ENCODE measurements at regions not wholly inside any gene's neighbourhood (a gene's known extent, or its start where the extent isn't known, plus 50 kb on each side); places are given as distances from the start of the nearest gene placed in this dataset.

DNA sequence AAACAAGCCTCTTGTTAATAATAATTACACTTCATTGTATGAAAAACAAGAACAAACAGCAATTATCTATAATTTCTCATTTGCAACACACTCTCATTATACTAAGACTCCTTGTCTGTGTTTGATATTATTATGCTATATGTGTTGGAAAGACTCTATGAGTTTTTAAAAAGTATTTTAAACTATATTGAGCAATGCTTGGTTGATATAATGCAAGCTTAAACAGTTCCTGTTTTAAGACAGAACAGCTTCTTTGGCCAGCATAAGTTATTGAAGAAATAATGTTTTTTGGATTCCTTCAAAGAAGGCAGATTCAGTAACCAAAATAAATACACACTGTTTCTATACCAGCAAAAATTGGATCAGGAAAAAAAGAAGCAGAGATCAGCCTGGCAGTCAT is 871.4 kb downstream of the MAT2B start:
- H3K27ac ChIP-seq, result no peak overlapping the region
- TF ChIP-seq EZH2 (IDR thresholded peaks at IDR 0.05), result no peak
- TF ChIP-seq FOXP2 (optimal IDR thresholded peaks at IDR 0.05; ENCODE audit: control extremely low read depth, extremely low read length, insufficient read depth), result no peak
- no peak for DNase-seq (ENCODE audit: low read depth, low spot score)
- H3K9me3 ChIP-seq (ENCODE audit: low read depth, low read length), result no peaks in the 10 kb centered on the region
- no peaks in the 10 kb centered on the region for H3K36me3 ChIP-seq (ENCODE audit: insufficient read depth, low read length)
- H3K4me3 ChIP-seq, result no peak overlapping the region
- H3K9ac ChIP-seq (ENCODE audit: insufficient read length), result no peak overlapping the region

DNA sequence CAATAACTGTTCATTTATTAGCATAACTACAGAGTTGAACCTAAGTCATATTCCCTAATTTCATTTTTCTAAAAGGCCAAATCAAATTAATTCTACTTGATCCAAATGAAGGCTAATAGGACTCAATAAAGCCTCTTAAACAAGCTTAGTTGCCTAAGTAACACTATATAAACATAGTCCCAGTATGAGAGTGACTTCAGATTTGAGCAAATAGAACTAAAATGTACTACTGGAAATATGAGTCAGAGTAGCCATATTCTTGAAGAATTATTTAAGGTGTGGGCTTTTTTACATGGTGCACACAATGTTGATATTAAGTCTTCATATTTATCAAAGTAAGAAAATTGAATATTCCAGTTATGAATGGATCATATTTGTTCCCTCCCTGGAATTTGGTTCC is 872.3 kb downstream of the MAT2B start:
- Histone ChIP-seq H3K9ac (ENCODE audit: insufficient read length) (no peak overlapping the region), H3K4me3 (no peak overlapping the region), H3K36me3 (ENCODE audit: insufficient read depth, low read length) (no peaks in the 10 kb centered on the region), H3K9me3 (ENCODE audit: low read depth, low read length) (no peaks in the 10 kb centered on the region), H3K27ac (no peak overlapping the region)
- TF ChIP-seq EZH2 (IDR thresholded peaks at IDR 0.05) (no peak), POLR2AphosphoS5 (IDR thresholded peaks at IDR 0.05; ENCODE audit: borderline replicate concordance, low read depth, low read length) (no peak), FOXP2 (optimal IDR thresholded peaks at IDR 0.05; ENCODE audit: control extremely low read depth, extremely low read length, insufficient read depth) (no peak)
- DNase-seq (ENCODE audit: low read depth, low spot score), result no peak

DNA sequence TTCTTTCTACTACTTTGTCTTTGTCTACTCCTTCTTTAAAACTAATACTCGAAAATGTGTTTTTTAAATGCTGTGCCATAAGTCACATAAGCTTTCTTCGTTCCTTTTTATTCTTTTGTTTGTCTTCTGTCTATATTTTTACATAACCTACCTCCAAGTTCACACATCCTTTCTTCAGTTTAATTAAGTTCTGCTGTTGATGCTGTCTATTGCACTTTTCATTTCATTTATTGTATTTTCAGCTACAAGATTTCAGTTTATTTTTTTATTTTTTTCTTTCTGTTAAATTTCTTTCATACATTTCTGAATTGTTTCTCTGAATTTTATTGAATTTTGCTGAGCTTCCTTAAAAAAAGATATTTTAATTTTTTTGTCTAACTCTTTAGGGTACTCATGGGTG is 878.2 kb downstream of the MAT2B start:
- H3K36me3 ChIP-seq (ENCODE audit: insufficient read depth, low read length), result no peaks in the 10 kb centered on the region
- no peak for TF ChIP-seq POLR2AphosphoS5 (IDR thresholded peaks at IDR 0.05; ENCODE audit: borderline replicate concordance, low read depth, low read length)
- TF ChIP-seq FOXP2 (optimal IDR thresholded peaks at IDR 0.05; ENCODE audit: control extremely low read depth, extremely low read length, insufficient read depth), result no peak
- no peaks in the 10 kb centered on the region for H3K9me3 ChIP-seq (ENCODE audit: low read depth, low read length)
- no peak for DNase-seq (ENCODE audit: low read depth, low spot score)
- H3K4me3 ChIP-seq, result no peak overlapping the region
- H3K27ac ChIP-seq, result no peak overlapping the region
- no peak overlapping the region for H3K9ac ChIP-seq (ENCODE audit: insufficient read length)

- Histone ChIP-seq H3K4me3 (no peak overlapping the region), H3K9ac (ENCODE audit: insufficient read length) (no peak overlapping the region), H3K27ac (no peak overlapping the region), H3K9me3 (ENCODE audit: low read depth, low read length) (no peaks in the 10 kb centered on the region), H3K36me3 (ENCODE audit: insufficient read depth, low read length) (no peaks in the 10 kb centered on the region)
- no peak for DNase-seq (ENCODE audit: low read depth, low spot score)
- TF ChIP-seq EZH2 (IDR thresholded peaks at IDR 0.05) (no peak), FOXP2 (optimal IDR thresholded peaks at IDR 0.05; ENCODE audit: control extremely low read depth, extremely low read length, insufficient read depth) (no peak), POLR2AphosphoS5 (IDR thresholded peaks at IDR 0.05; ENCODE audit: borderline replicate concordance, low read depth, low read length) (no peak)
These were observed 887.1 kb downstream of the MAT2B start for GRCh38 chr5:164392531-164392930.

GRCh38 chr5:164394686-164395194 is 889.3 kb downstream of the MAT2B start:
- no peak for DNase-seq (ENCODE audit: low read depth, low spot score)
- no peak overlapping the region for H3K27ac ChIP-seq
- H3K9ac ChIP-seq (ENCODE audit: insufficient read length), result no peak overlapping the region
- no peaks in the 10 kb centered on the region for H3K9me3 ChIP-seq (ENCODE audit: low read depth, low read length)
- no peaks in the 10 kb centered on the region for H3K36me3 ChIP-seq (ENCODE audit: insufficient read depth, low read length)
- no peak overlapping the region for H3K4me3 ChIP-seq
- TF ChIP-seq FOXP2 (optimal IDR thresholded peaks at IDR 0.05; ENCODE audit: control extremely low read depth, extremely low read length, insufficient read depth) (no peak), POLR2AphosphoS5 (IDR thresholded peaks at IDR 0.05; ENCODE audit: borderline replicate concordance, low read depth, low read length) (no peak), EZH2 (IDR thresholded peaks at IDR 0.05) (no peak)

DNA sequence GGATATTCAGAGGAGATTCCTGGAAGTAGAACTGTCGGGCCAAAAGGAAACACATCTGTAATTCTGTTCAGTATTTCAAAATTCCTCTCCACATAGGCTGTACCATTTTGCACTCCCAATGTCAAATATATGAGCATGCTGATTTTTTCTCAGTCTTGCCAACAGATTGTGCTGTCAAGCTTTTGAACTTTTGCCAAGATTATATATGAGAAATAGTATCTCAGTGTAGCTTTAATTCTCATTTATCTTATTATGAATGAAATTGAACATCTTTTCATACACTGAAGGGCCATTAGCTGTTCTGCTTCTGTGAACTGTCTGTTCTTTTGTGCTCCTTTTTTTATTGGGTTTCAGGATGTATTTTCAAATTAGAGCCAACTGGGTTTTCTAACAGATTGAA is 907.1 kb downstream of the MAT2B start:
- no peak overlapping the region for H3K4me3 ChIP-seq
- no peak overlapping the region for H3K9ac ChIP-seq (ENCODE audit: insufficient read length)
- no peaks in the 10 kb centered on the region for H3K36me3 ChIP-seq (ENCODE audit: insufficient read depth, low read length)
- H3K27ac ChIP-seq, result no peak overlapping the region
- TF ChIP-seq POLR2AphosphoS5 (IDR thresholded peaks at IDR 0.05; ENCODE audit: borderline replicate concordance, low read depth, low read length), result no peak
- DNase-seq (ENCODE audit: low read depth, low spot score), result no peak
- H3K9me3 ChIP-seq (ENCODE audit: low read depth, low read length), result no peaks in the 10 kb centered on the region

GRCh38 chr5:164420161-164420560 is 914.7 kb downstream of the MAT2B start:
- H3K4me3 ChIP-seq, result no peak overlapping the region
- no peak overlapping the region for H3K27ac ChIP-seq
- H3K9me3 ChIP-seq (ENCODE audit: low read depth, low read length), result no peaks in the 10 kb centered on the region
- H3K9ac ChIP-seq (ENCODE audit: insufficient read length), result no peak overlapping the region
- no peak for TF ChIP-seq EZH2 (IDR thresholded peaks at IDR 0.05)
- TF ChIP-seq FOXP2 (optimal IDR thresholded peaks at IDR 0.05; ENCODE audit: control extremely low read depth, extremely low read length, insufficient read depth), result no peak
- TF ChIP-seq POLR2AphosphoS5 (IDR thresholded peaks at IDR 0.05; ENCODE audit: borderline replicate concordance, low read depth, low read length), result no peak
- DNase-seq (ENCODE audit: low read depth, low spot score), result no peak
- no peaks in the 10 kb centered on the region for H3K36me3 ChIP-seq (ENCODE audit: insufficient read depth, low read length)

DNA sequence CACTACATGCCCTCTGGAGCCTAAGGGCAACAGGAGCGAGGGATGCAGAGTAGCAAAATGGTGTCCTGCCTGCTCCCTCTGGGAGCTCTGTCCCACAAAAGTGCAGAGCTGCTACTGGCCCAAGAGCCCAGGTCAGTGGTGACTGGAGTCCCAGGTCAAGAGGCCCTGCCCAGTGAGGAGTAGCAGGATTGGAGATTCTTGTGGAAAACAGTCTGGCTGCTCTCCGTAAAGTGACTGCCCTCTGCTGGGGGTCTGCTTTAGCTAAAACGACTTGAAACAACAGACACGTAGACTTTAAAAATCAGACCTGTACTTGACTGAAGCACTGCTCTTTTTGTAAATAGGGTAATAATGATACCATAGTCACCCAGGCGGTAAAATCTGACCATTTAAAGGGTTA is 917.0 kb downstream of the MAT2B start:
- H3K27ac ChIP-seq, result no peak overlapping the region
- no peak overlapping the region for H3K9ac ChIP-seq (ENCODE audit: insufficient read length)
- no peak overlapping the region for H3K4me3 ChIP-seq
- no peaks in the 10 kb centered on the region for H3K36me3 ChIP-seq (ENCODE audit: insufficient read depth, low read length)
- TF ChIP-seq FOXP2 (optimal IDR thresholded peaks at IDR 0.05; ENCODE audit: control extremely low read depth, extremely low read length, insufficient read depth) (no peak), POLR2AphosphoS5 (IDR thresholded peaks at IDR 0.05; ENCODE audit: borderline replicate concordance, low read depth, low read length) (no peak), EZH2 (IDR thresholded peaks at IDR 0.05) (no peak)
- no peaks in the 10 kb centered on the region for H3K9me3 ChIP-seq (ENCODE audit: low read depth, low read length)
- DNase-seq (ENCODE audit: low read depth, low spot score), result no peak

DNA sequence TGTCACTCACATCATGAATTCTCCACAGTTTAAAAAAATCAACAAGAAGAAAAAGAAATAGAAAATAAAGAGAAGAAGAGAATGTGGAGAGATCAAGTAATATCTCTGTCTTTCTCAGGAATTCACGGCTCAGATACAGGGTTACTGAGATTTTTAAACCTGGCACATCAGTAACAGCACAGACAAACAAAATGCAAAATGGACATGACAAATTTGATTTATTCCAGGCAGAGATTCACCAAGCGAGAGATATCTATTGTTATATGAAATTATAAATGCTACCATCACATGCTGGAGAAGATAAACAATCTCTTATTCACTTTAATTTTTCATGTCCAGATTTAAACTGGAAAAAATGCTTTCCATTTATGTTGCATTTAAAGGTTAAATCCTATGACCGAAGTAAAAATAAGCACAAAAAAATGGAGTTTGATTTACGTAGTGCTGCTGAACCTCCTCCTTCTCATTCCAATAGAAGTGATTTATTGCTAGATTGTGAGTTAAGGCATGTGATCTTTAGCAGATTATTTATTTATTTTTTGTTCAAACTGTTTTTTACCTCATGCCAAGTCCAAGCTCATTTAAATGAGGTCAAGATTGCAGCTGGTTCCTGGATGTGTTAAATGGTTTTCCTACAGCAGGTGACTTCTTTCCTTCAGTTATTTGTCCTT is 926.4 kb downstream of the MAT2B start:
- Histone ChIP-seq H3K4me3 (no peak overlapping the region), H3K9me3 (ENCODE audit: low read depth, low read length) (no peaks in the 10 kb centered on the region), H3K9ac (ENCODE audit: insufficient read length) (no peak overlapping the region), H3K36me3 (ENCODE audit: insufficient read depth, low read length) (no peaks in the 10 kb centered on the region), H3K27ac (no peak overlapping the region)
- TF ChIP-seq POLR2AphosphoS5 (IDR thresholded peaks at IDR 0.05; ENCODE audit: borderline replicate concordance, low read depth, low read length) (no peak), FOXP2 (optimal IDR thresholded peaks at IDR 0.05; ENCODE audit: control extremely low read depth, extremely low read length, insufficient read depth) (no peak), EZH2 (IDR thresholded peaks at IDR 0.05) (no peak)
- DNase-seq (ENCODE audit: low read depth, low spot score), result no peak
